Nephron (organoid): ENCODE measurements at regions not wholly inside any gene's neighbourhood (a gene's known extent, or its start where the extent isn't known, plus 50 kb on each side); places are given as distances from the start of the nearest gene placed in this dataset.
"Not testable (repeated sequence)": the region's sequence is repeated elsewhere in the genome, so short reads cannot be mapped to it uniquely, and the experiment has no call there.

Experiments
- H3K27ac Mint-ChIP-seq, 3 experiments: 2 replicates each; pipeline ENCODE4 v1.8.0; 2020; ENCODE audit warnings: mixed read lengths in 3 of 3, mild to moderate bottlenecking in 2 of 3, moderate library complexity in 1 of 3
- H3K27me3 Mint-ChIP-seq: 2 replicates; pipeline ENCODE4 v1.8.0; 2021; ENCODE audit warnings: low read depth, mild to moderate bottlenecking, moderate library complexity, mixed read lengths
- H3K36me3 Mint-ChIP-seq: 2 replicates; pipeline ENCODE4 v1.8.0; 2020; ENCODE audit warnings: low read depth, mixed read lengths
- H3K4me1 Mint-ChIP-seq: 2 replicates; pipeline ENCODE4 v1.8.0; 2020; ENCODE audit warnings: mixed read lengths
- H3K4me3 Mint-ChIP-seq, 3 experiments: 2 replicates each; pipeline ENCODE4 v1.8.0; 2020; ENCODE audit warnings: mild to moderate bottlenecking in 3 of 3, mixed read lengths in 3 of 3, moderate library complexity in 2 of 3
- H3K9me3 Mint-ChIP-seq: 2 replicates; pipeline ENCODE4 v1.8.0; 2020; ENCODE audit warnings: mixed read lengths
- CTCF ChIP-seq, 3 experiments: fragments of 200-600 bp; sonication (generic); IDR thresholded peaks; one replicate each; pipeline ENCODE4 v1.5.0; 2021; ENCODE audit warnings: antibody characterized with exemption in 3 of 3; ENCODE audit not compliant: unreplicated experiment in 3 of 3

GRCh38 chr13:110816500-110816899 lies 98.4 kb downstream of the ANKRD10 start:
- H3K27ac Mint-ChIP-seq = no peak overlapping the region
- H3K36me3 Mint-ChIP-seq = no peaks in the 10 kb centered on the region
- H3K4me1 Mint-ChIP-seq = no peaks in the 10 kb centered on the region
- H3K4me3 Mint-ChIP-seq = no peak overlapping the region
- peaks cover 9% of the 10 kb centered on the region for H3K27me3 Mint-ChIP-seq
- no peaks in the 10 kb centered on the region for H3K9me3 Mint-ChIP-seq
- no peak for TF ChIP-seq CTCF (IDR thresholded peaks at IDR 0.05; ENCODE audit: unreplicated experiment in 3 of 3)

GRCh38 chr13:110817143-110817542 lies 97.7 kb downstream of the ANKRD10 start:
- H3K27ac Mint-ChIP-seq = no peak overlapping the region
- H3K27me3 Mint-ChIP-seq = peaks cover 7% of the 10 kb centered on the region
- no peaks in the 10 kb centered on the region for H3K36me3 Mint-ChIP-seq
- H3K9me3 Mint-ChIP-seq = no peaks in the 10 kb centered on the region
- H3K4me1 Mint-ChIP-seq = no peaks in the 10 kb centered on the region
- no peak for TF ChIP-seq CTCF (IDR thresholded peaks at IDR 0.05; ENCODE audit: unreplicated experiment in 3 of 3)
- H3K4me3 Mint-ChIP-seq = no peak overlapping the region

- Mint-ChIP-seq H3K27ac (no peak overlapping the region), H3K4me1 (no peaks in the 10 kb centered on the region), H3K4me3 (no peak overlapping the region), H3K36me3 (no peaks in the 10 kb centered on the region), H3K9me3 (no peaks in the 10 kb centered on the region), H3K27me3 (peaks cover 7% of the 10 kb centered on the region)
- TF ChIP-seq CTCF (IDR thresholded peaks at IDR 0.05; ENCODE audit: unreplicated experiment in 3 of 3) = no peak
Measured at GRCh38 chr13:110818747-110819146, 96.1 kb downstream of the ANKRD10 start.

GRCh38 chr13:110819203-110820014 lies 95.5 kb downstream of the ANKRD10 start:
- peaks cover 7% of the 10 kb centered on the region for H3K27me3 Mint-ChIP-seq
- no peaks in the 10 kb centered on the region for H3K4me1 Mint-ChIP-seq
- no peaks in the 10 kb centered on the region for H3K9me3 Mint-ChIP-seq
- H3K4me3 Mint-ChIP-seq = no peak overlapping the region
- H3K27ac Mint-ChIP-seq = no peak overlapping the region
- peak; percentile 97 to 99 (median 97) for TF ChIP-seq CTCF (IDR thresholded peaks at IDR 0.05; ENCODE audit: unreplicated experiment in 3 of 3)
- H3K36me3 Mint-ChIP-seq = no peaks in the 10 kb centered on the region

GRCh38 chr13:110820322-110820721 lies 94.5 kb downstream of the ANKRD10 start:
- H3K36me3 Mint-ChIP-seq = no peaks in the 10 kb centered on the region
- TF ChIP-seq CTCF (IDR thresholded peaks at IDR 0.05; ENCODE audit: unreplicated experiment in 3 of 3) = no peak
- H3K27ac Mint-ChIP-seq = no peak overlapping the region
- no peak overlapping the region for H3K4me3 Mint-ChIP-seq
- peaks cover 7% of the 10 kb centered on the region for H3K27me3 Mint-ChIP-seq
- H3K4me1 Mint-ChIP-seq = no peaks in the 10 kb centered on the region
- H3K9me3 Mint-ChIP-seq = no peaks in the 10 kb centered on the region

GRCh38 chr13:110821837-110822668 lies 92.8 kb downstream of the ANKRD10 start:
- not testable (repeated sequence) for H3K4me1 Mint-ChIP-seq

More at GRCh38 chr13:110821837-110822668, 92.8 kb downstream of the ANKRD10 start:
- H3K9me3 Mint-ChIP-seq, H3K4me3 Mint-ChIP-seq, H3K27ac Mint-ChIP-seq, H3K36me3 Mint-ChIP-seq: not testable (repeated sequence)
- H3K27me3 Mint-ChIP-seq = peaks cover 11% of the 10 kb centered on the region
